Loucy (cell line): ENCODE measurements at regions not wholly inside any gene's neighbourhood (a gene's known extent, or its start where the extent isn't known, plus 50 kb on each side); places are given as distances from the start of the nearest gene placed in this dataset.

Source experiments
- H2AFZ ChIP-seq: fragments of 200-600 bp; sonication (generic); 2 replicates; pipeline ENCODE4 v1.6.0; 2016; ENCODE audit warnings: antibody characterized with exemption, mild to moderate bottlenecking, low read length, moderate library complexity
- H3F3A ChIP-seq: fragments of 200-600 bp; 2 replicates; pipeline ENCODE4 v1.6.0; 2016; ENCODE audit warnings: antibody characterized with exemption, low read depth, mild to moderate bottlenecking
- H3K27me3 ChIP-seq: fragments of 200-600 bp; sonication (generic); 2 replicates; pipeline ENCODE4 v1.6.1; 2014; ENCODE audit warnings: low read length, mild to moderate bottlenecking; ENCODE audit not compliant: insufficient read depth, poor library complexity, severe bottlenecking
- H3K36me3 ChIP-seq: fragments of 200-600 bp; sonication (generic); 2 replicates; pipeline ENCODE4 v1.6.1; 2016; ENCODE audit warnings: low read length; ENCODE audit not compliant: insufficient read depth
- H3K4me1 ChIP-seq: fragments of 200-600 bp; sonication (generic); 2 replicates; pipeline ENCODE4 v1.5.1; 2014; ENCODE audit warnings: low read length, mild to moderate bottlenecking; ENCODE audit not compliant: insufficient read depth, poor library complexity, severe bottlenecking
- H3K4me2 ChIP-seq: fragments of 200-600 bp; sonication (generic); 2 replicates; pipeline ENCODE4 v1.6.0; 2014; ENCODE audit warnings: antibody characterized with exemption, low read length, low read depth, mild to moderate bottlenecking; ENCODE audit not compliant: poor library complexity, severe bottlenecking
- H3K4me3 ChIP-seq: fragments of 200-600 bp; sonication (generic); 2 replicates; pipeline ENCODE4 v1.5.1; 2014; ENCODE audit warnings: low read length, mild to moderate bottlenecking, mixed read lengths; ENCODE audit not compliant: poor library complexity, severe bottlenecking
- H3K79me2 ChIP-seq: fragments of 200-600 bp; sonication (generic); 2 replicates; pipeline ENCODE4 v1.6.1; 2014; ENCODE audit warnings: low read length; ENCODE audit not compliant: insufficient read depth
- H3K9ac ChIP-seq: fragments of 200-600 bp; sonication (generic); 2 replicates; pipeline ENCODE4 v1.6.0; 2014; ENCODE audit warnings: mild to moderate bottlenecking, low read depth, low read length, moderate library complexity; ENCODE audit not compliant: poor library complexity, severe bottlenecking
- H3K9me2 ChIP-seq: fragments of 200-600 bp; sonication (generic); replicated peaks from 2 replicates; pipeline ENCODE4 v1.6.1; 2016; ENCODE audit warnings: low read depth, low read length, mixed read lengths
- H3K9me3 ChIP-seq: fragments of 200-600 bp; sonication (generic); 2 replicates; pipeline ENCODE4 v1.6.1; 2014; ENCODE audit warnings: mild to moderate bottlenecking, antibody characterized with exemption, low read length, low read depth; ENCODE audit not compliant: insufficient read depth
- H4K20me1 ChIP-seq: fragments of 200-600 bp; sonication (generic); 2 replicates; pipeline ENCODE4 v1.6.0; 2014; ENCODE audit warnings: antibody characterized with exemption, low read length, mild to moderate bottlenecking; ENCODE audit not compliant: insufficient read depth, poor library complexity, severe bottlenecking
- EZH2phosphoT487 ChIP-seq: fragments of 200-600 bp; IDR thresholded peaks from 2 replicates; pipeline ENCODE4 v1.6.1; 2018; ENCODE audit warnings: antibody characterized with exemption, mild to moderate bottlenecking, moderate library complexity, borderline replicate concordance
- TF ChIP-seq, protein P1 (sequence below): fragments of 200-600 bp; sonication (generic); conservative IDR thresholded peaks from 2 replicates; pipeline ENCODE4 v1.5.1; 2014; ENCODE audit warnings: mild to moderate bottlenecking, antibody characterized with exemption, low read length

DNA sequence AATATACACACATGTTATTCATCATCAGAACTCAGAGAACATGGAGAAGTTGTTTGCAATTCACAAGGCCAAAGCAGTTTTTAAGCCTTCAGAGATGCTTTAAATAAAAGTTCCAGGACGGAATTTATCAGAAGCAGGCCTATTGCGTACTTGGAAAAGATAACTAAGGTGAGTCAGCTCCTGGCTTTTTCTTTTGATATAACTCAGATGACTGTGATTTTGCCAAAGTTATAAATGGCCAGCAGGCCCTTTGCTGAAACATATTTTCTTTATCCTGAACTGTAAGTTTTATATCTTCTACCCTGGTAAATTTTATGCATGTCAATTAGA is 55.0 kb upstream of the PLCB1 start:
- Histone ChIP-seq H3F3A (no peaks in the 10 kb centered on the region), H3K4me2 (no peak overlapping the region), H3K9ac (no peak overlapping the region), H4K20me1 (no peaks in the 10 kb centered on the region), H3K27me3 (no peaks in the 10 kb centered on the region), H3K9me3 (no peaks in the 10 kb centered on the region), H3K4me1 (peaks cover 14% of the 10 kb centered on the region), H3K4me3 (no peak overlapping the region), H3K36me3 (no peaks in the 10 kb centered on the region), H3K79me2 (no peaks in the 10 kb centered on the region), H3K9me2 (no peaks in the 10 kb centered on the region), H2AFZ (no peak overlapping the region)
- TF ChIP-seq EZH2phosphoT487: no peak
- TF ChIP-seq, protein P1, sequence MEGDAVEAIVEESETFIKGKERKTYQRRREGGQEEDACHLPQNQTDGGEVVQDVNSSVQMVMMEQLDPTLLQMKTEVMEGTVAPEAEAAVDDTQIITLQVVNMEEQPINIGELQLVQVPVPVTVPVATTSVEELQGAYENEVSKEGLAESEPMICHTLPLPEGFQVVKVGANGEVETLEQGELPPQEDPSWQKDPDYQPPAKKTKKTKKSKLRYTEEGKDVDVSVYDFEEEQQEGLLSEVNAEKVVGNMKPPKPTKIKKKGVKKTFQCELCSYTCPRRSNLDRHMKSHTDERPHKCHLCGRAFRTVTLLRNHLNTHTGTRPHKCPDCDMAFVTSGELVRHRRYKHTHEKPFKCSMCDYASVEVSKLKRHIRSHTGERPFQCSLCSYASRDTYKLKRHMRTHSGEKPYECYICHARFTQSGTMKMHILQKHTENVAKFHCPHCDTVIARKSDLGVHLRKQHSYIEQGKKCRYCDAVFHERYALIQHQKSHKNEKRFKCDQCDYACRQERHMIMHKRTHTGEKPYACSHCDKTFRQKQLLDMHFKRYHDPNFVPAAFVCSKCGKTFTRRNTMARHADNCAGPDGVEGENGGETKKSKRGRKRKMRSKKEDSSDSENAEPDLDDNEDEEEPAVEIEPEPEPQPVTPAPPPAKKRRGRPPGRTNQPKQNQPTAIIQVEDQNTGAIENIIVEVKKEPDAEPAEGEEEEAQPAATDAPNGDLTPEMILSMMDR: no peak

DNA sequence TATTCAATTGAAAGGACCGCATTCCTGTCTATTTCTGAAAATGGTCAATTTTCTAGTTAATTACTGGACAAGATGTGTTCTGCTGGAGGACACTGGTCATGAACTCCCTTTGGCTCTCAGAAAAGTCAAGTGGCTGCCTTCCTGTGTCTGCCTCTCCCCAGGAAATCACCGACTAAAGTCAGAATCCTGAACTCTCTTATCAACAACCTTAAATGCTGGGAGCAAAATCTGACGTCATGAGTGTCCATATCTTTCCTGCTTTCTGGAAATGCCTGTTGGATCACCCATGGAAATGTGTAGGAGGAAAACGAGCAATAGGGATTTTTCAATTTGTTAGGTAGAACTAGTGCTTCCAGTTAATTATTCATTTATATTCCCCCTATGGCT is 53.5 kb upstream of the PLCB1 start:
- peaks cover 6% of the 10 kb centered on the region for H3K4me1 ChIP-seq
- H3K9me3 ChIP-seq: no peaks in the 10 kb centered on the region
- no peaks in the 10 kb centered on the region for H3K27me3 ChIP-seq
- H3K36me3 ChIP-seq: no peaks in the 10 kb centered on the region
- no peak overlapping the region for H3K4me2 ChIP-seq
- no peak overlapping the region for H2AFZ ChIP-seq
- H3F3A ChIP-seq: no peaks in the 10 kb centered on the region
- no peak overlapping the region for H3K4me3 ChIP-seq
- no peaks in the 10 kb centered on the region for H3K9me2 ChIP-seq
- H4K20me1 ChIP-seq: no peaks in the 10 kb centered on the region
- no peak overlapping the region for H3K9ac ChIP-seq
- no peaks in the 10 kb centered on the region for H3K79me2 ChIP-seq
- TF ChIP-seq, protein P1: no peak
- no peak for TF ChIP-seq EZH2phosphoT487

DNA sequence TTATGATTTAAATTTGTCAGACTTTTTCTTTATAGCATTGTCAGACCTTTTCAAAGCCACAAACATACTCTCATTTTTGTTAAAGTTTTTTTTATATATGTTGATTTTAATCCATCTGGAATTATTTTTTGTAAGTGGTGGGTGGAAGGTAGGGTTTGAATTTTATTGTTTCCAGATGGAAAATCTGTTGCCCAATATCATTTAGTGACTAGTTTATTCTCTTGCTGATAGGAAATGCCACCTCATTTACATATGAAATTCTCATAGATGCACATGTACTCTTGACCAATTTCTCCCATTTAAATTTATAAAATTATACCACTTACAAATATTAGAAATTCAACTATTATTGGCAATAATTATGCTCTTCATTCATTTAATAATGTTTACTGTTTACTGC is 52.1 kb upstream of the PLCB1 start:
- no peaks in the 10 kb centered on the region for H3K4me1 ChIP-seq
- no peaks in the 10 kb centered on the region for H3K27me3 ChIP-seq
- no peaks in the 10 kb centered on the region for H3K36me3 ChIP-seq
- no peak overlapping the region for H3K9ac ChIP-seq
- no peaks in the 10 kb centered on the region for H3K9me3 ChIP-seq
- H2AFZ ChIP-seq: no peak overlapping the region
- no peak for TF ChIP-seq EZH2phosphoT487
- TF ChIP-seq, protein P1: no peak
- no peaks in the 10 kb centered on the region for H3K9me2 ChIP-seq
- H4K20me1 ChIP-seq: no peaks in the 10 kb centered on the region
- H3K79me2 ChIP-seq: no peaks in the 10 kb centered on the region
- no peaks in the 10 kb centered on the region for H3F3A ChIP-seq
- H3K4me3 ChIP-seq: no peak overlapping the region
- no peak overlapping the region for H3K4me2 ChIP-seq
